IPS-15b (cell line): ENCODE measurements at regions not wholly inside any gene's neighbourhood (a gene's known extent, or its start where the extent isn't known, plus 50 kb on each side); places are given as distances from the start of the nearest gene placed in this dataset.

Experiments used
- H3K27me3 ChIP-seq: one replicate; pipeline ENCODE4 v1.6.1; 2013; ENCODE audit warnings: low read length; ENCODE audit not compliant: control insufficient read depth, insufficient read depth
- H3K36me3 ChIP-seq: one replicate; pipeline ENCODE4 v1.6.1; 2013; ENCODE audit warnings: low read length; ENCODE audit not compliant: control insufficient read depth, insufficient read depth
- H3K4me1 ChIP-seq: one replicate; pipeline ENCODE4 v1.6.1; 2013; ENCODE audit warnings: mild to moderate bottlenecking, low read length; ENCODE audit not compliant: control insufficient read depth, insufficient read depth
- H3K4me3 ChIP-seq: one replicate; pipeline ENCODE4 v1.5.1; 2013; ENCODE audit warnings: low read depth, low read length
- H3K9ac ChIP-seq: one replicate; pipeline ENCODE4 v1.6.1; 2013; ENCODE audit warnings: low read depth, mild to moderate bottlenecking, low read length
- H3K9me3 ChIP-seq: one replicate; pipeline ENCODE4 v1.6.1; 2013; ENCODE audit warnings: mild to moderate bottlenecking, low read length; ENCODE audit not compliant: control insufficient read depth, insufficient read depth

GRCh38 chr2:216302981-216303676 is 69.2 kb downstream of the MARCHF4 start:
- Histone ChIP-seq H3K9ac (no peak overlapping the region), H3K4me1 (peaks cover 11% of the 10 kb centered on the region), H3K9me3 (no peaks in the 10 kb centered on the region), H3K27me3 (peaks cover 8% of the 10 kb centered on the region), H3K36me3 (no peaks in the 10 kb centered on the region), H3K4me3 (no peak overlapping the region)

GRCh38 chr2:216300906-216301305 is 71.4 kb downstream of the MARCHF4 start:
- Histone ChIP-seq H3K4me3 (no peak overlapping the region), H3K27me3 (peaks cover 8% of the 10 kb centered on the region), H3K4me1 (peaks cover 9% of the 10 kb centered on the region), H3K9ac (no peak overlapping the region), H3K9me3 (no peaks in the 10 kb centered on the region), H3K36me3 (no peaks in the 10 kb centered on the region)

- Histone ChIP-seq H3K36me3 (no peaks in the 10 kb centered on the region), H3K4me1 (peaks cover 9% of the 10 kb centered on the region), H3K9me3 (no peaks in the 10 kb centered on the region), H3K9ac (no peak overlapping the region), H3K4me3 (no peak overlapping the region), H3K27me3 (peaks cover 8% of the 10 kb centered on the region)
These were observed 72.7 kb downstream of the MARCHF4 start for GRCh38 chr2:216299588-216299987.

- Histone ChIP-seq H3K4me3 (no peak overlapping the region), H3K27me3 (peaks cover 8% of the 10 kb centered on the region), H3K36me3 (no peaks in the 10 kb centered on the region), H3K9ac (no peak overlapping the region), H3K9me3 (no peaks in the 10 kb centered on the region), H3K4me1 (peaks cover 9% of the 10 kb centered on the region)
These were observed 73.4 kb downstream of the MARCHF4 start for GRCh38 chr2:216298719-216299495.

GRCh38 chr2:216296856-216297255 is 75.4 kb downstream of the MARCHF4 start:
- H3K36me3 ChIP-seq: no peaks in the 10 kb centered on the region
- no peak overlapping the region for H3K9ac ChIP-seq
- H3K4me3 ChIP-seq: no peak overlapping the region
- no peaks in the 10 kb centered on the region for H3K9me3 ChIP-seq
- peaks cover 9% of the 10 kb centered on the region for H3K4me1 ChIP-seq
- H3K27me3 ChIP-seq: peaks cover 8% of the 10 kb centered on the region

GRCh38 chr2:216294305-216294704 is 78.0 kb downstream of the MARCHF4 start:
- H3K4me3 ChIP-seq: no peak overlapping the region
- no peak overlapping the region for H3K9ac ChIP-seq
- no peaks in the 10 kb centered on the region for H3K9me3 ChIP-seq
- H3K36me3 ChIP-seq: no peaks in the 10 kb centered on the region
- no peaks in the 10 kb centered on the region for H3K27me3 ChIP-seq
- H3K4me1 ChIP-seq: peaks cover 2% of the 10 kb centered on the region

- Histone ChIP-seq H3K4me1 (no peaks in the 10 kb centered on the region), H3K9ac (no peak overlapping the region), H3K9me3 (no peaks in the 10 kb centered on the region), H3K36me3 (no peaks in the 10 kb centered on the region), H3K27me3 (no peaks in the 10 kb centered on the region), H3K4me3 (no peak overlapping the region)
These were observed 78.4 kb downstream of the MARCHF4 start for GRCh38 chr2:216293883-216294282.

- no peaks in the 10 kb centered on the region for H3K9me3 ChIP-seq
- H3K27me3 ChIP-seq: no peaks in the 10 kb centered on the region
- H3K4me1 ChIP-seq: peaks cover 5% of the 10 kb centered on the region
- no peaks in the 10 kb centered on the region for H3K36me3 ChIP-seq
- no peak overlapping the region for H3K9ac ChIP-seq
- H3K4me3 ChIP-seq: no peak overlapping the region
These were observed 79.4 kb downstream of the MARCHF4 start for GRCh38 chr2:216292886-216293301.

GRCh38 chr2:216292475-216292874 is 79.8 kb downstream of the MARCHF4 start:
- H3K9me3 ChIP-seq: no peaks in the 10 kb centered on the region
- peaks cover 5% of the 10 kb centered on the region for H3K4me1 ChIP-seq
- no peak overlapping the region for H3K9ac ChIP-seq
- no peaks in the 10 kb centered on the region for H3K27me3 ChIP-seq
- no peaks in the 10 kb centered on the region for H3K36me3 ChIP-seq
- no peak overlapping the region for H3K4me3 ChIP-seq

GRCh38 chr2:216289470-216289869 is 82.8 kb downstream of the MARCHF4 start:
- H3K36me3 ChIP-seq: no peaks in the 10 kb centered on the region

GRCh38 chr2:216287251-216287650 is 85.0 kb downstream of the MARCHF4 start:
- Histone ChIP-seq H3K9ac (no peak overlapping the region), H3K9me3 (no peaks in the 10 kb centered on the region), H3K4me3 (no peak overlapping the region), H3K4me1 (peaks cover 26% of the 10 kb centered on the region), H3K27me3 (no peaks in the 10 kb centered on the region), H3K36me3 (no peaks in the 10 kb centered on the region)

More at GRCh38 chr2:216289470-216289869, 82.8 kb downstream of the MARCHF4 start:
- H3K9me3 ChIP-seq: no peaks in the 10 kb centered on the region
- no peaks in the 10 kb centered on the region for H3K27me3 ChIP-seq
- H3K4me3 ChIP-seq: no peak overlapping the region
- H3K9ac ChIP-seq: no peak overlapping the region
- peaks cover 17% of the 10 kb centered on the region for H3K4me1 ChIP-seq
